HG03045 (cell line): ENCODE measurements at regions not wholly inside any gene's neighbourhood (a gene's known extent, or its start where the extent isn't known, plus 50 kb on each side); places are given as distances from the start of the nearest gene placed in this dataset.
"Not testable (repeated sequence)": the region's sequence is repeated elsewhere in the genome, so short reads cannot be mapped to it uniquely, and the experiment has no call there.

ENCODE experiments used
- ATAC-seq: cut with Tn5 transposase; IDR thresholded peaks from one replicate; pipeline ENCODE4 v1.9.1; 2021; ENCODE audit warnings: mild to moderate bottlenecking, moderate library complexity; ENCODE audit not compliant: unreplicated experiment

DNA sequence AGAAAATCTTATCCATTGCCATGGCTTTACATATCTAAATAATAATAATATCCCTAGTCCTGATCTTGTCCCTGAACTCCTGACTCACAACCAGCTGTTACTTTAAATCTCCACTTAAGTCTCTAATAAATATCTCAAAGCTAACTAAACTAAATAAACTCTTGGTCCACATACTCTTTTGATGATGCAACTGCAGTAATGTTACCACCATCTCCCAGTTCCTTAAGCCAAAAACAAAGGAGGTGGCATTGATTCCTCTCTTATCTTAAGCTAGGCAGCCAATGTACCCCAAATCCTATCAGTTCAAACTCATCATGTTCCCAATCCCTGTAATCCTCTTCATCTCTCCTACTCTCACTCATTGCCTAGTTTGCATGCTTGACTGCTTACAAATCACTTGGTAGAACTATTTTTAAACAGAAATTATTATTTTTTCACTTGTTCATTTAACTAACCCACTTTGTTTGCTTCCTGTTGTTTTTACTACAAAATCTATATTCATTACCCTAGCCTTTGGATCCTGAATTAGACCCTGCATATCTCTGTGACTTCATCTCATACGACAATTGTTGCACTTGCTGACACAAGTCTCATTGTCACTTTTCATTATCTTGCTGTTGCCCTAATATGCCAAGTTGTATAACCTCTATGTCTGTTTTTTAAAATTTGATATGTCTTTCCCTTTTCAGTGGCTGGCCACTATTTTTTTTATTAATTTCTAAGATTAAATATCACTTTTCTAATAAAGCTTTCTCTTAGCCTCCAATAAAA lies 462.2 kb downstream of the ZPLD1 start:
- no peak for ATAC-seq

GRCh38 chr3:102904629-102905028 lies 469.8 kb downstream of the ZPLD1 start:
- ATAC-seq = no peak

- no peak for ATAC-seq
Observed at GRCh38 chr3:102905811-102906210, 471.0 kb downstream of the ZPLD1 start.

GRCh38 chr3:102906818-102907217 lies 472.0 kb downstream of the ZPLD1 start:
- no peak for ATAC-seq

GRCh38 chr3:102909904-102910303 lies 475.1 kb downstream of the ZPLD1 start:
- no peak for ATAC-seq

DNA sequence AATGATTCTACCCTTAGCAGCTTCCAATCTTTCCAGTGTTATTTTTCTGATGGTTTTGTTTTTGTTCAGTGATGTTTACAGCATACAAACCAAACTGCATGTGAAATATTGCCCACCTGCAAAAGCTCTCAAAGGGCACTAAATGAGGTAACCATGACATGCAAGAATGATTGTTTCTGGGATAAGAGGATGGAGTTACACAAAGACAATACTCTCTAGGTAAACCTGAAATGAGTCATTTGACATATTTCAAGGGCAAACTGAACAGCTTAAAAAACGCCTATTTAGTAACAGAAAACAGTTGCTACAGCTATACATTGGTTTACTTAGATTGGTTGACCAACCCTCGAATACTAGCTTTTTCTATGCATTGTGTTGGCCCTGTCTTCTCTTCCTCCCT lies 481.7 kb downstream of the ZPLD1 start:
- ATAC-seq = no peak

- ATAC-seq = no peak
Observed at GRCh38 chr3:102926618-102927017, 491.8 kb downstream of the ZPLD1 start.

- ATAC-seq = no peak
Observed at GRCh38 chr3:102933377-102933776, 498.6 kb downstream of the ZPLD1 start.

DNA sequence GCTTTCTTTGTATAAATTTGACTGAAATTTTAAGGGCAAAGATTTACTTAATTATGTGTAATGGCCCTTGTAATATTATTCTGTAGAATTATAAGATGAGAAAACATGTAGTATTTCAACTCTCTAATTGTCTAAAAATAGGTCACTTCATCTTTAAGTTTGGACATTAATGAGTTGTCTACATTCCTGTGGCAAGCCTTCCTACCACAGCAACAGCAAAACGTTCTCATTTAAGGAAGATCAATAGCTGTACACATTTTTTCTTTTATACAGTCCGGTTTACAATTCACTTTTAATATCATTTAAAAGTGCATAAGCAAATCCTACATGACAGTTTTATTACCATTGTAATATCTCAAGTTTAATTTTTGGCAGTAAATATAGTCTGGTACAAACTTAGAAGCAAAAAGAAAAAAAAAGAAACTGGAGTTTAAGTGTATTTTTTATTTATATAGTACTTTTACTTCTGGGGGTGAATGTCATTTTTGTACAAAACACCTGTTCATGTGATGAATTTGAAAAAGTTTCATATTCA lies 501.8 kb downstream of the ZPLD1 start:
- no peak for ATAC-seq

DNA sequence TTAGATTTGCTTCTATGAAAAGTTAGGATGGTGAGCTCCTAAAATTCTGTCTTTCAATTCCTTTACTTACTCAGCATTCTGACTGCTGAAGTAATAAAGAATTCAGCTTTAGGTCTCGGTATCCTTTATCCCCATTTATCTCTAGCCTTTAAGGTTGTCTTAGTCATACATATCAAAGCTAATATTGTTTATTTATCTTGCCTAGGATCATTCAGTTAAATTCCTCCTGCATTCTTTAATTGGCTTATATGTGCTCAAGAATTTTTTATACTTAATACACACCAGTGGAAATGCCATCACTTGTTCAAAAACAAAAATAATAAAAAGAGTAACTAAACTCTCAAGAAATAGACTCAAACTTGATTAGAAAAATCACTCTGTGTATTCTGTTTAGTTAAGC lies 507.0 kb downstream of the ZPLD1 start:
- ATAC-seq = no peak

GRCh38 chr3:102946445-102946844 lies 511.6 kb downstream of the ZPLD1 start:
- ATAC-seq = not testable (repeated sequence)

- no peak for ATAC-seq
Observed at GRCh38 chr3:102972350-102972749, 537.5 kb downstream of the ZPLD1 start.

- ATAC-seq = no peak
Observed at GRCh38 chr3:102974333-102974732, 539.5 kb downstream of the ZPLD1 start.

- no peak for ATAC-seq
Observed at GRCh38 chr3:102979191-102979590, 544.4 kb downstream of the ZPLD1 start.

GRCh38 chr3:102979682-102980354 lies 545.0 kb downstream of the ZPLD1 start:
- no peak for ATAC-seq

- no peak for ATAC-seq
Observed at GRCh38 chr3:102980355-102980696, 545.5 kb downstream of the ZPLD1 start.

GRCh38 chr3:103002425-103003176 lies 567.8 kb downstream of the ZPLD1 start:
- ATAC-seq = no peak

- no peak for ATAC-seq
Observed at GRCh38 chr3:103006526-103007183, 571.8 kb downstream of the ZPLD1 start.

DNA sequence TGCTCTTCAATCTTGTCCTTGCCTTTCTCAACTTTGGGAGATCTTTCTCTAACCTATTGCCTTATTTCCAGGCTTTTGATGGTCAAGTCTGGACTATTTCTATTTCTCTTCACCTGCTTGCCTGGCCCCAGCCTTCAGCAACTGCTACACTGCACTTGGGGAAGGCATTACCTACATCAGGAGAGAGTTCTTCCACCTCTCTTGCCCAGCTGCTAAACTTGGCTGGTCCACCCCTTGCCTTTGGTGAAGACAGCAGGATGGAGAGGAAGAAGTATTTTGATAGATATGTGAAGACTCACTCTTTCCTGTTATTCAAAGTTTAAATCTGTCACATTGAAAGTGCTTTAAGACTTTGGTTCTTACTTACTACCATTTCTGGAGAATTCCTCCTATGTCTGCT lies 574.8 kb downstream of the ZPLD1 start:
- no peak for ATAC-seq

- ATAC-seq = no peak
Observed at GRCh38 chr3:103025880-103026279, 591.1 kb downstream of the ZPLD1 start.

GRCh38 chr3:103033841-103034240 lies 599.0 kb downstream of the ZPLD1 start:
- no peak for ATAC-seq
